Natural killer cell (primary cell): ENCODE measurements at regions not wholly inside any gene's neighbourhood (a gene's known extent, or its start where the extent isn't known, plus 50 kb on each side); places are given as distances from the start of the nearest gene placed in this dataset.

ENCODE experiments used
- ATAC-seq, 3 donors: fragments of 150-1000 bp in 2 of 3; fragments of 200-7000 bp in 1 of 3; cut with Tn5 transposase; 1 replicate in 1 of 3; 2 replicates in 2 of 3; pipeline ENCODE4 v1.10.0; 2021; ENCODE audit warnings: mild to moderate bottlenecking in 2 of 3, moderate library complexity in 2 of 3
- DNase-seq, 2 donors: peaks; one replicate each; pipeline versions ENCODE4 v3.0.0 to v3.0.0-alpha.2; 2013 to 2021; ENCODE audit warnings: mixed read lengths in 1 of 2
- H3K27ac ChIP-seq: one replicate; pipeline ENCODE4 v1.5.1; 2013; ENCODE audit warnings: mild to moderate bottlenecking, low read length
- H3K27me3 ChIP-seq: one replicate; pipeline ENCODE4 v1.6.1; 2013; ENCODE audit warnings: low read length; ENCODE audit not compliant: control insufficient read depth, insufficient read depth
- H3K36me3 ChIP-seq: one replicate; pipeline ENCODE4 v1.6.1; 2013; ENCODE audit warnings: low read length; ENCODE audit not compliant: control insufficient read depth, insufficient read depth
- H3K4me1 ChIP-seq: one replicate; pipeline ENCODE4 v1.6.1; 2013; ENCODE audit warnings: low read length; ENCODE audit not compliant: control insufficient read depth, insufficient read depth
- H3K4me3 ChIP-seq: one replicate; pipeline ENCODE4 v1.5.1; 2013; ENCODE audit warnings: low read length
- H3K9me3 ChIP-seq: one replicate; pipeline ENCODE4 v1.6.1; 2013; ENCODE audit warnings: low read length; ENCODE audit not compliant: control insufficient read depth, insufficient read depth
- H3K27ac Mint-ChIP-seq, 2 donors: one replicate each; pipeline ENCODE4 v1.8.0; 2022; ENCODE audit warnings: mild to moderate bottlenecking in 2 of 2, mixed read lengths in 2 of 2, moderate library complexity in 1 of 2
- H3K27me3 Mint-ChIP-seq, 2 donors: one replicate each; pipeline ENCODE4 v1.8.0; 2022; ENCODE audit warnings: low read depth in 2 of 2, mixed read lengths in 2 of 2
- H3K36me3 Mint-ChIP-seq: one replicate; pipeline ENCODE4 v1.8.0; 2022; ENCODE audit warnings: mixed read lengths
- H3K4me1 Mint-ChIP-seq, 2 donors: one replicate each; pipeline ENCODE4 v1.8.0; 2022; ENCODE audit warnings: mixed read lengths in 2 of 2
- H3K4me3 Mint-ChIP-seq: one replicate; pipeline ENCODE4 v1.8.0; 2022; ENCODE audit warnings: mild to moderate bottlenecking, moderate library complexity, mixed read lengths
- H3K9me3 Mint-ChIP-seq, 2 donors: one replicate each; pipeline ENCODE4 v1.8.0; 2022; ENCODE audit warnings: mixed read lengths in 2 of 2
- WGBS: methylation state at CpG from one replicate; pipeline ENCODE4 v1.1.7; 2013; ENCODE audit warnings: missing lambda C conversion rate; ENCODE audit not compliant: insufficient coverage; 5-methylcytosine and 5-hydroxymethylcytosine counted together
- intact Hi-C: fragments of 100-400 bp; cut with micrococcal nuclease; formaldehyde crosslinking; loops from one replicate; pipeline ENCODE4 v1.14.2; 2022
- TF ChIP-seq, protein P1 (sequence below): fragments of 200-600 bp; IDR thresholded peaks from one replicate; pipeline ENCODE4 v1.8.0; 2022; ENCODE audit warnings: antibody characterized with exemption

DNA sequence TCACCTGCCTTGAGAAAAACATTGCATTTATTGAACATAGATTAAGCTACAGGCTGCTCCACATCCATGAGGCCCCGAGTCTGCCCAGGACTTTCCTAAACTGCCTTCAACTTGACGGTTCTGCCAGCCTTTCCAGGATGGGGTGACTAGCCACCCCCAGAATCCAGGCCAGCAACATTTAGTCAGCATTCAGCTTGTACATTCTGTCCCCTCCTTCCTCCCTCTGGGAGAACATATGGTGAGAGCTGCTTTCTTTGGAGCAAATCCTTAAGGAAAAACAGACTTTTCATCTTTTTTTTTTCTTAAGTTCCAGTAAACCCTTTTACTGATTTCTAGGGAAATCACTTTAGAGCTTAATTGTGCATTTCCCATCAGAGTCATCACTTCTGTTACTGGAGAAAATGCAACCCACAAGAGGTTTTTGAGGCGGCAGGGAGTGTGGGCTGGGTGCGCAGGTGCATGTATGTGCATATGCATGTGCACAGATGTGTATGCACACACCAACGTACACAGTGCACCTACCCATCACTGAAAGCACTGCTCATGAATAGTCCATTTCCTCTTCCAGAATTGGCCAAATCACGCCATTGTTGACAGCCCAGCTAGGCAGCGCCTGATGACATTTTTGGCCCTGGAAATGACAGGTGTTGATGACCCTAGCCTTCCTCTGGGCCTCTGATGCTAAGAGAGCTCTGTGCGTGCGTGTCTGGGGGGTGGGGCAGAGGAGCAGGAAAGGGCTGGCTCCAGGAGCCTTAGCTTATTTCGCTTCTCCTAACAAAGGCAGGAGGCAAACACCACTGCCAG lies 145.6 kb downstream of the HSD17B3 start:
- Histone ChIP-seq H3K36me3 (no peaks in the 10 kb centered on the region), H3K9me3 (peaks cover 4% of the 10 kb centered on the region), H3K27ac (no peak overlapping the region), H3K27me3 (peaks cover 17% of the 10 kb centered on the region), H3K4me3 (no peak overlapping the region), H3K4me1 (peaks cover 19% of the 10 kb centered on the region)
- 57% methylated on average over 10 of the region's 10 CpGs for WGBS
- TF ChIP-seq, protein P1, sequence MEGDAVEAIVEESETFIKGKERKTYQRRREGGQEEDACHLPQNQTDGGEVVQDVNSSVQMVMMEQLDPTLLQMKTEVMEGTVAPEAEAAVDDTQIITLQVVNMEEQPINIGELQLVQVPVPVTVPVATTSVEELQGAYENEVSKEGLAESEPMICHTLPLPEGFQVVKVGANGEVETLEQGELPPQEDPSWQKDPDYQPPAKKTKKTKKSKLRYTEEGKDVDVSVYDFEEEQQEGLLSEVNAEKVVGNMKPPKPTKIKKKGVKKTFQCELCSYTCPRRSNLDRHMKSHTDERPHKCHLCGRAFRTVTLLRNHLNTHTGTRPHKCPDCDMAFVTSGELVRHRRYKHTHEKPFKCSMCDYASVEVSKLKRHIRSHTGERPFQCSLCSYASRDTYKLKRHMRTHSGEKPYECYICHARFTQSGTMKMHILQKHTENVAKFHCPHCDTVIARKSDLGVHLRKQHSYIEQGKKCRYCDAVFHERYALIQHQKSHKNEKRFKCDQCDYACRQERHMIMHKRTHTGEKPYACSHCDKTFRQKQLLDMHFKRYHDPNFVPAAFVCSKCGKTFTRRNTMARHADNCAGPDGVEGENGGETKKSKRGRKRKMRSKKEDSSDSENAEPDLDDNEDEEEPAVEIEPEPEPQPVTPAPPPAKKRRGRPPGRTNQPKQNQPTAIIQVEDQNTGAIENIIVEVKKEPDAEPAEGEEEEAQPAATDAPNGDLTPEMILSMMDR, result no peak
- Mint-ChIP-seq H3K4me3 (no peak overlapping the region), H3K36me3 (no peaks in the 10 kb centered on the region), H3K9me3 (no peaks in the 10 kb centered on the region), H3K27me3 (peaks cover 20 to 30% of the 10 kb centered on the region in 2 donors), H3K4me1 (peaks cover 23 to 31% of the 10 kb centered on the region in 2 donors), H3K27ac (no peak overlapping the region)
- no peak for ATAC-seq
- no peak for DNase-seq
- intact Hi-C loops, result no loop called here

DNA sequence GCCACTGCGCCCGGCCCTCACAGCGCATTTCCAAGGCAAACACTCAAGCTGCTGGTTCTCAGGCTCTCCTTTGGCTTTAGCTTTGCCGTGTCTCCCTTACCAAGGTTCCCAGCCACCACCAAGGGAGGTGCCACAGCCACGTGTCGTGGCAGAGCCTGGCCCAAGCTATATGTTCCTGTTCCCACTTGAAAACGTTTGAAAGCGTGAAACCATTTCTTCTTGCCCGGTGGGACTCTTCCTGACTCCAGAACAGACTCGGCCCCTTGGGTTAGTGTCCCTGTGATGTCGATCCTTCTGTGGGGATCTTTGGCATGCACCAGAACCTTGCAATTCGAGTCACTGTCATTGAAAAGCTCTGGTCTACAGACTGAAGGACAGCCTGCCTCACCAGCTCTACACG lies 147.9 kb downstream of the HSD17B3 start:
- Histone ChIP-seq H3K4me1 (peaks cover 34% of the 10 kb centered on the region), H3K36me3 (no peaks in the 10 kb centered on the region), H3K9me3 (no peaks in the 10 kb centered on the region), H3K4me3 (no peak overlapping the region), H3K27me3 (peaks cover 18% of the 10 kb centered on the region), H3K27ac (no peak overlapping the region)
- no peak overlapping the region for H3K27ac Mint-ChIP-seq
- intact Hi-C loops, result loop anchor here (5.0 kb wide), 3 partner anchors 132 to 432 kb away; partner anchors contain the start of gene ERCC6L2
- H3K27me3 Mint-ChIP-seq, result peaks cover 20 to 25% of the 10 kb centered on the region in 2 donors
- H3K9me3 Mint-ChIP-seq, result no peaks in the 10 kb centered on the region
- no peaks in the 10 kb centered on the region for H3K36me3 Mint-ChIP-seq
- TF ChIP-seq, protein P1, result no peak
- ATAC-seq (no peak), DNase-seq (no peak)
- no peak overlapping the region for H3K4me3 Mint-ChIP-seq
- 87% methylated on average over 13 of the region's 13 CpGs for WGBS
- H3K4me1 Mint-ChIP-seq, result peaks cover 32 to 36% of the 10 kb centered on the region in 2 donors

DNA sequence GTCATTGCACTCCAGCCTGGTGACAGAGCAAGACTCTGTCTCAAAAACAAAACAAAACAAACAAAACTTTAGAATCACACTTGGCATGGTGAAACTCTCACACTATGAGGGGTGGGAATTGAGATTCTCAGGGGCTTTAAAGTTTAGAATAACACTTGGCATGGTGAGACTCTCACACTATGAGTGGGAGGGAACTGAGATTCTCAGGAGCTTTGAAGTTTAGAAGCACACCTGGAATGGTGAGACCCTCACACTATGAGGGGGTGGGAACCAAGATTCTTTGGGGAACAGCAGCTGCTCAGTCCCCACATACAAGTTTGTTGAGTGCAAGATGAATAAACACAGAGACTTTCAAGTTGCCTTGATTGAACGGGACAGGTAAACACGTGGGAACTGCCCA lies 149.4 kb downstream of the HSD17B3 start:
- Mint-ChIP-seq H3K4me3 (no peak overlapping the region), H3K36me3 (no peaks in the 10 kb centered on the region), H3K27me3 (peaks cover 21 to 35% of the 10 kb centered on the region in 2 donors), H3K4me1 (peaks cover 20 to 21% of the 10 kb centered on the region in 2 donors), H3K9me3 (no peaks in the 10 kb centered on the region), H3K27ac (no peak overlapping the region)
- no peak overlapping the region for H3K4me3 ChIP-seq
- 82% methylated on average over 2 of the region's 2 CpGs for WGBS
- intact Hi-C loops, result loop anchor here (5.0 kb wide), 3 partner anchors 130 to 430 kb away; partner anchors contain the start of gene ERCC6L2
- peaks cover 21% of the 10 kb centered on the region for H3K4me1 ChIP-seq
- H3K27me3 ChIP-seq, result peaks cover 29% of the 10 kb centered on the region
- DNase-seq (no peak), ATAC-seq (no peak)
- H3K27ac ChIP-seq, result no peak overlapping the region
- H3K36me3 ChIP-seq, result no peaks in the 10 kb centered on the region
- no peaks in the 10 kb centered on the region for H3K9me3 ChIP-seq
- TF ChIP-seq, protein P1, result no peak
